GM12892 (cell line): ENCODE measurements at regions not wholly inside any gene's neighbourhood (a gene's known extent, or its start where the extent isn't known, plus 50 kb on each side); places are given as distances from the start of the nearest gene placed in this dataset.

Experiments
- POLR2A ChIP-seq: IDR thresholded peaks from 2 replicates; pipeline ENCODE4 v1.6.1; 2011; ENCODE audit warnings: low read depth, low read length, control low read depth
- POLR2AphosphoS5 ChIP-seq: IDR thresholded peaks from 2 replicates; pipeline ENCODE4 v1.6.1; 2011; ENCODE audit warnings: low read depth, low read length, control low read depth
- TAF1 ChIP-seq: IDR thresholded peaks from 2 replicates; pipeline ENCODE4 v1.6.1; 2011; ENCODE audit warnings: low read depth, mild to moderate bottlenecking, control low read depth, low read length, borderline replicate concordance

GRCh38 chr3:95200384-95200783 lies 1137.5 kb downstream of the NSUN3 start:
- no peak for TF ChIP-seq POLR2AphosphoS5
- no peak for TF ChIP-seq POLR2A
- TF ChIP-seq TAF1, result no peak
